Endothelial cell of umbilical vein (primary cell): ENCODE measurements at regions not wholly inside any gene's neighbourhood (a gene's known extent, or its start where the extent isn't known, plus 50 kb on each side); places are given as distances from the start of the nearest gene placed in this dataset.

Experiments
- BruUV-seq: library from RNA; stranded (reverse); fragments of 400-500 nt; replicated peaks from 2 replicates; lab custom pipeline; 2021; lab: Mats Ljungman, UMichigan
- CTCF ChIA-PET: fragments of 300-600, 350-600 bp; sonication (Branson Sonifier 250); formaldehyde crosslinking; loops from one replicate; lab custom pipeline; 2021; ENCODE audit warnings: antibody characterized with exemption, inconsistent platforms; lab: Charles Lee
- POLR2A ChIA-PET: fragments of 300-600, 350-600 bp; sonication (Branson Sonifier 250); formaldehyde crosslinking; loops from one replicate; lab custom pipeline; 2021; ENCODE audit warnings: antibody characterized with exemption, inconsistent platforms; lab: Charles Lee
- DNase-seq: peaks from one replicate; pipeline ENCODE4 v3.0.0-alpha.2; 2011; ENCODE audit warnings: low read depth, low spot score
- FAIRE-seq: peaks from 2 replicates; lab custom pipeline; 2011; peaks lifted over from hg19 to GRCh38; lab: Jason Lieb, UNC
- H2AFZ ChIP-seq: 2 replicates; pipeline ENCODE4 v1.6.0; 2012; ENCODE audit warnings: low read depth, low read length, control low read depth, inconsistent platforms
- H3K27ac ChIP-seq: 2 replicates; pipeline ENCODE4 v1.5.1; 2011; ENCODE audit warnings: low read depth, mild to moderate bottlenecking, control low read depth, low read length, moderate library complexity; ENCODE audit not compliant: insufficient read depth
- H3K27me3 ChIP-seq, 2 experiments: 2 replicates each; pipeline versions ENCODE4 v1.6.0 to v1.6.1; 2011; ENCODE audit warnings: low read length in 2 of 2, mixed read lengths in 1 of 2; ENCODE audit not compliant: control insufficient read depth in 2 of 2, insufficient read depth in 2 of 2
- H3K36me3 ChIP-seq, 2 experiments: 2 replicates in 1 of 2; 3 replicates in 1 of 2; pipeline ENCODE4 v1.5.1; 2011; ENCODE audit warnings: low read length in 2 of 2, mild to moderate bottlenecking in 1 of 2, moderate library complexity in 1 of 2; ENCODE audit not compliant: control insufficient read depth in 2 of 2, insufficient read depth in 2 of 2; ENCODE audit errors: extremely low read depth in 1 of 2
- H3K4me1 ChIP-seq: 3 replicates; pipeline ENCODE4 v1.5.1; 2011; ENCODE audit warnings: mild to moderate bottlenecking, low read length; ENCODE audit not compliant: control insufficient read depth, insufficient read depth; ENCODE audit errors: extremely low read depth
- H3K4me2 ChIP-seq: 2 replicates; pipeline ENCODE4 v1.6.1; 2011; ENCODE audit warnings: low read length, control low read depth, mixed read lengths; ENCODE audit not compliant: insufficient read depth
- H3K4me3 ChIP-seq, 3 experiments: fragments of 200-600 bp in 1 of 3; sonication (generic), shearing (Covaris generic) in 1 of 3; replicated peaks in 1 of 3; 2 replicates each; pipeline ENCODE4 v1.5.1; 2011 to 2016; ENCODE audit warnings: control low read depth in 3 of 3, low read length in 3 of 3, mild to moderate bottlenecking in 2 of 3, inconsistent platforms in 1 of 3, low read depth in 1 of 3, moderate library complexity in 1 of 3; ENCODE audit not compliant: insufficient read depth in 1 of 3
- H3K79me2 ChIP-seq: 2 replicates; pipeline ENCODE4 v1.6.0; 2012; ENCODE audit warnings: low read length, inconsistent platforms; ENCODE audit not compliant: control insufficient read depth, insufficient read depth
- H3K9ac ChIP-seq: replicated peaks from 2 replicates; pipeline ENCODE3; 2011; ENCODE audit warnings: low read length, control low read depth; ENCODE audit not compliant: insufficient read depth; ENCODE audit errors: extremely low read depth
- H3K9me1 ChIP-seq: replicated peaks from 3 replicates; pipeline ENCODE4 v1.6.0; 2011; ENCODE audit warnings: mild to moderate bottlenecking, low read length; ENCODE audit not compliant: control insufficient read depth, insufficient read depth; ENCODE audit errors: extremely low read depth
- H3K9me3 ChIP-seq: replicated peaks from 2 replicates; pipeline ENCODE4 v1.5.1; 2012; ENCODE audit warnings: low read length, inconsistent platforms; ENCODE audit not compliant: control insufficient read depth, insufficient read depth
- H4K20me1 ChIP-seq: replicated peaks from 2 replicates; pipeline ENCODE3; 2011; ENCODE audit warnings: mild to moderate bottlenecking, low read length; ENCODE audit not compliant: control insufficient read depth, insufficient read depth; ENCODE audit errors: extremely low read depth
- EZH2 ChIP-seq: IDR thresholded peaks from 2 replicates; pipeline ENCODE4 v1.6.1; 2012; ENCODE audit warnings: borderline replicate concordance, low read depth, mild to moderate bottlenecking, moderate library complexity, low read length, inconsistent platforms; ENCODE audit not compliant: severe bottlenecking
- FOS ChIP-seq: IDR thresholded peaks from 2 replicates; pipeline ENCODE4 v1.6.1; 2011; ENCODE audit warnings: mild to moderate bottlenecking, low read length, moderate library complexity, borderline replicate concordance; ENCODE audit not compliant: insufficient read depth
- GATA2 ChIP-seq: IDR thresholded peaks from 2 replicates; pipeline ENCODE4 v1.7.0; 2011; ENCODE audit warnings: low read depth, mild to moderate bottlenecking, moderate library complexity, mixed read lengths, low read length; ENCODE audit not compliant: insufficient read length, insufficient read depth
- JUN ChIP-seq: IDR thresholded peaks from 2 replicates; pipeline ENCODE4 v1.6.1; 2011; ENCODE audit warnings: borderline replicate concordance, low read depth; ENCODE audit not compliant: insufficient read length, insufficient read depth
- MYC ChIP-seq: IDR thresholded peaks from one replicate; pipeline ENCODE4 v1.6.1; 2011; ENCODE audit warnings: mild to moderate bottlenecking, low read depth, low read length
- POLR2A ChIP-seq: IDR thresholded peaks from 2 replicates; pipeline ENCODE4 v1.6.1; 2012; ENCODE audit warnings: low read depth, mild to moderate bottlenecking, control low read depth, low read length
- POLR2AphosphoS5 ChIP-seq: IDR thresholded peaks from 2 replicates; pipeline ENCODE4 v1.6.1; 2012; ENCODE audit warnings: low read depth, mild to moderate bottlenecking, control low read depth, low read length, moderate library complexity; ENCODE audit not compliant: insufficient read depth
- dilution Hi-C: fragments of 300-500 bp; cut with MboI; formaldehyde crosslinking; loops from one replicate; pipeline ENCODE4 v1.15.0; 2019; ENCODE audit warnings: low sequenced_read_pairs; ENCODE audit not compliant: extremely low pct_ligation_motif_present
- intact Hi-C: fragments of 100-400 bp; cut with micrococcal nuclease; formaldehyde crosslinking; loops from one replicate; pipeline ENCODE4 v1.10.0; 2022
- TF ChIP-seq, protein P1 (sequence below): IDR thresholded peaks from 2 replicates; pipeline ENCODE4 v1.6.1; 2011; ENCODE audit not compliant: insufficient read depth, insufficient read length
- TF ChIP-seq, protein P2 (sequence below), 2 donors: IDR thresholded peaks; 1 replicate in 1 of 2; 2 replicates in 1 of 2; pipeline ENCODE4 v1.5.1; 2011; ENCODE audit warnings: low read length in 2 of 2, mild to moderate bottlenecking in 2 of 2, moderate library complexity in 2 of 2, control low read depth in 1 of 2, inconsistent platforms in 1 of 2, low read depth in 1 of 2; ENCODE audit not compliant: insufficient read depth in 1 of 2; ENCODE audit errors: extremely low read depth in 1 of 2

DNA sequence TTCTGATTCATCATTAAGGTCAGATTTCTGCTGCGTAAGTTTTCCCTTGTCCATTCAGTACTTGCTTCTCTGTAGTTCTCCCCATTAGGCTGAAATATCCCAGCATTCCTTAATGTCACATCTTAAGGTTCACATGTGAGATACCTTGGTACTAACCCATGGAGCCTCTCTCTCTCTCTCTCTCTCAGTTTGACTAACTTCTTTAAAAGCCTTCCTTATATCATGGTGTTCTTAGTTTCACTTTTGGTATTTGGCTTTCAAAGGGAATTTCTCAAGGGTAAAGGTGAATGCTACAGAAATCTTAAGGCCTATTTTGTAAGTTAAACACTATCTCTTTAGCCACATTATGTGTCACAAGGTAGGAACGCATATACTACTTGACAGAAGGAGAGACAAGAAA lies 427.3 kb upstream of the ZNF717 start:
- CTCF ChIA-PET = no interaction called here

More for the DNA sequence above, 427.3 kb upstream of the ZNF717 start:
- intact Hi-C loops (no loop called here), dilution Hi-C loops (no loop called here)
- no peaks in the 10 kb centered on the region for H3K36me3 ChIP-seq
- H3K9ac ChIP-seq = no peak overlapping the region
- FAIRE-seq (no peak), DNase-seq (no peak)
- H3K4me1 ChIP-seq = no peaks in the 10 kb centered on the region
- TF ChIP-seq JUN = no peak
- TF ChIP-seq, protein P1, sequence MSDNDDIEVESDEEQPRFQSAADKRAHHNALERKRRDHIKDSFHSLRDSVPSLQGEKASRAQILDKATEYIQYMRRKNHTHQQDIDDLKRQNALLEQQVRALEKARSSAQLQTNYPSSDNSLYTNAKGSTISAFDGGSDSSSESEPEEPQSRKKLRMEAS = no peak
- TF ChIP-seq POLR2AphosphoS5 = no peak
- TF ChIP-seq, protein P2, sequence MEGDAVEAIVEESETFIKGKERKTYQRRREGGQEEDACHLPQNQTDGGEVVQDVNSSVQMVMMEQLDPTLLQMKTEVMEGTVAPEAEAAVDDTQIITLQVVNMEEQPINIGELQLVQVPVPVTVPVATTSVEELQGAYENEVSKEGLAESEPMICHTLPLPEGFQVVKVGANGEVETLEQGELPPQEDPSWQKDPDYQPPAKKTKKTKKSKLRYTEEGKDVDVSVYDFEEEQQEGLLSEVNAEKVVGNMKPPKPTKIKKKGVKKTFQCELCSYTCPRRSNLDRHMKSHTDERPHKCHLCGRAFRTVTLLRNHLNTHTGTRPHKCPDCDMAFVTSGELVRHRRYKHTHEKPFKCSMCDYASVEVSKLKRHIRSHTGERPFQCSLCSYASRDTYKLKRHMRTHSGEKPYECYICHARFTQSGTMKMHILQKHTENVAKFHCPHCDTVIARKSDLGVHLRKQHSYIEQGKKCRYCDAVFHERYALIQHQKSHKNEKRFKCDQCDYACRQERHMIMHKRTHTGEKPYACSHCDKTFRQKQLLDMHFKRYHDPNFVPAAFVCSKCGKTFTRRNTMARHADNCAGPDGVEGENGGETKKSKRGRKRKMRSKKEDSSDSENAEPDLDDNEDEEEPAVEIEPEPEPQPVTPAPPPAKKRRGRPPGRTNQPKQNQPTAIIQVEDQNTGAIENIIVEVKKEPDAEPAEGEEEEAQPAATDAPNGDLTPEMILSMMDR (IDR thresholded peaks at IDR 0.05; ENCODE audit: extremely low read depth in 1 of 2, insufficient read depth in 1 of 2, low read depth in 1 of 2, low read length in 2 of 2) = no peak
- TF ChIP-seq GATA2 = no peak
- no peak for TF ChIP-seq MYC
- TF ChIP-seq FOS = no peak
- no peak for TF ChIP-seq POLR2A
- TF ChIP-seq EZH2 = no peak
- no peak overlapping the region for H2AFZ ChIP-seq
- H3K9me1 ChIP-seq = no peaks in the 10 kb centered on the region
- H3K4me3 ChIP-seq = no peak overlapping the region
- BruUV-seq = no TSS peak
- no peaks in the 10 kb centered on the region for H4K20me1 ChIP-seq
- H3K9me3 ChIP-seq = peaks cover 2% of the 10 kb centered on the region
- no peaks in the 10 kb centered on the region for H3K79me2 ChIP-seq
- POLR2A ChIA-PET = no interaction called here
- no peak overlapping the region for H3K4me2 ChIP-seq
- no peak overlapping the region for H3K27ac ChIP-seq
- no peaks in the 10 kb centered on the region for H3K27me3 ChIP-seq
